ENCODE measurements at regions not wholly inside any gene's neighbourhood (a gene's known extent, or its start where the extent isn't known, plus 50 kb on each side); places are given as distances from the start of the nearest gene placed in this dataset.
A peak's percentile ranks its signal among the peaks of the same experiment; 100 is the strongest.
"Not testable (repeated sequence)": the region's sequence is repeated elsewhere in the genome, so short reads cannot be mapped to it uniquely, and the experiment has no call there.

- no peak for DNase-seq
Observed at GRCh38 chr18:59848002-59848401, 51.8 kb upstream of the PMAIP1 start.

GRCh38 chr18:59847491-59847846, 52.3 kb upstream of the PMAIP1 start:
- DNase-seq, result not testable (repeated sequence)

GRCh38 chr18:59846814-59847490, 52.8 kb upstream of the PMAIP1 start:
- no peak for DNase-seq

- DNase-seq, result no peak
Observed at GRCh38 chr18:59842947-59843346, 56.8 kb upstream of the PMAIP1 start.

GRCh38 chr18:59839931-59840685, 59.7 kb upstream of the PMAIP1 start:
- no peak for DNase-seq

- no peak for DNase-seq
Observed at GRCh38 chr18:59839246-59839645, 60.5 kb upstream of the PMAIP1 start.

GRCh38 chr18:59837586-59837985, 62.2 kb upstream of the PMAIP1 start:
- peak; percentile 25 to 26 for DNase-seq

GRCh38 chr18:59835605-59836379, 64.0 kb upstream of the PMAIP1 start:
- no peak for DNase-seq

GRCh38 chr18:59834267-59834666, 65.5 kb upstream of the PMAIP1 start:
- DNase-seq, result no peak

- no peak for DNase-seq
Observed at GRCh38 chr18:59833785-59834184, 66.0 kb upstream of the PMAIP1 start.

- peak; percentile 38 to 76 for DNase-seq
Observed at GRCh38 chr18:59823596-59824195, 76.1 kb upstream of the PMAIP1 start.

- no peak for DNase-seq
Observed at GRCh38 chr18:59822612-59823550, 76.9 kb upstream of the PMAIP1 start.

GRCh38 chr18:59821983-59822382, 77.8 kb upstream of the PMAIP1 start:
- no peak for DNase-seq

GRCh38 chr18:59820663-59821062, 79.1 kb upstream of the PMAIP1 start:
- no peak for DNase-seq

GRCh38 chr18:59818769-59819168, 81.0 kb upstream of the PMAIP1 start:
- no peak for DNase-seq

GRCh38 chr18:59814891-59815290, 84.9 kb upstream of the PMAIP1 start:
- no peak for DNase-seq

GRCh38 chr18:59813942-59814341, 85.9 kb upstream of the PMAIP1 start:
- DNase-seq, result no peak

GRCh38 chr18:59810735-59811520, 88.9 kb upstream of the PMAIP1 start:
- DNase-seq, result no peak

- no peak for DNase-seq
Observed at GRCh38 chr18:59810183-59810582, 89.6 kb upstream of the PMAIP1 start.

GRCh38 chr18:59802031-59802430, 97.8 kb upstream of the PMAIP1 start:
- DNase-seq, result no peak

GRCh38 chr18:59801576-59801975, 98.2 kb upstream of the PMAIP1 start:
- DNase-seq, result no peak

Measured in NCI-H1930 (cell line).